Transverse colon (tissue), 4 donors: ENCODE measurements at regions not wholly inside any gene's neighbourhood (a gene's known extent, or its start where the extent isn't known, plus 50 kb on each side); places are given as distances from the start of the nearest gene placed in this dataset.
"Not testable (repeated sequence)": the region's sequence is repeated elsewhere in the genome, so short reads cannot be mapped to it uniquely, and the experiment has no call there.

ENCODE experiments used
- EP300 ChIP-seq: sonication (generic); formaldehyde crosslinking; IDR thresholded peaks from one replicate; pipeline ENCODE4 v1.6.1; 2017; ENCODE audit warnings: antibody characterized with exemption, low read depth
- POLR2A ChIP-seq: fragments of 450-650 bp; IDR thresholded peaks from one replicate; pipeline ENCODE4 v1.6.1; 2016; ENCODE audit warnings: antibody characterized with exemption, mild to moderate bottlenecking, moderate library complexity
- POLR2AphosphoS5 ChIP-seq, 3 donors: sonication (generic); formaldehyde crosslinking; IDR thresholded peaks; one replicate each; pipeline ENCODE4 v1.6.1; 2016; ENCODE audit warnings: antibody characterized with exemption in 3 of 3
- TF ChIP-seq, protein P1 (sequence below), 5 experiments: fragments of 200-600 bp in 3 of 5; fragments of 450-650 bp in 2 of 5; sonication (generic) in 3 of 5; IDR thresholded peaks; 1 replicate in 2 of 5; 2 replicates in 3 of 5; pipeline ENCODE4 v1.5.1; 2016 to 2017; ENCODE audit warnings: antibody characterized with exemption in 5 of 5, inconsistent platforms in 3 of 5, mild to moderate bottlenecking in 2 of 5, moderate library complexity in 1 of 5

DNA sequence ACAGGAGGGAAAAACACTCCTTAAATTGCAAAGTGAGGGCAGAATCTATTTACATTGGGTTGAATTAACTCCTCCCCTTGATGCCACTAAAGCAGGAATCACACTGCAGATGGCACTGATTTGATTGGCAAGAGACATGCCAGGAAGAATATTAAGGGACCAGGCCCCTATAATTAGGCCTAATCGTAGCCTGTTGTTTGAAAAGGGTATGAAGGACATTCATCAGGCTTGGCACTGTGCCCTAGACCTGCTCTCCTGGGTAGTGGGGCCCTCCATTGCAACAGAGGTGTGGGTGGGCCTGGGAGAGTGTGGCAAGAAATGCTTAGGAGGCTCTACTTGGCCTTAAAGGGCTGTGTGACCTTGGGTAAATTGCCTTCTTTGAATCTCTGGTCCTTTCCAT is 102.3 kb downstream of the SINHCAF start:
- TF ChIP-seq, protein P1, sequence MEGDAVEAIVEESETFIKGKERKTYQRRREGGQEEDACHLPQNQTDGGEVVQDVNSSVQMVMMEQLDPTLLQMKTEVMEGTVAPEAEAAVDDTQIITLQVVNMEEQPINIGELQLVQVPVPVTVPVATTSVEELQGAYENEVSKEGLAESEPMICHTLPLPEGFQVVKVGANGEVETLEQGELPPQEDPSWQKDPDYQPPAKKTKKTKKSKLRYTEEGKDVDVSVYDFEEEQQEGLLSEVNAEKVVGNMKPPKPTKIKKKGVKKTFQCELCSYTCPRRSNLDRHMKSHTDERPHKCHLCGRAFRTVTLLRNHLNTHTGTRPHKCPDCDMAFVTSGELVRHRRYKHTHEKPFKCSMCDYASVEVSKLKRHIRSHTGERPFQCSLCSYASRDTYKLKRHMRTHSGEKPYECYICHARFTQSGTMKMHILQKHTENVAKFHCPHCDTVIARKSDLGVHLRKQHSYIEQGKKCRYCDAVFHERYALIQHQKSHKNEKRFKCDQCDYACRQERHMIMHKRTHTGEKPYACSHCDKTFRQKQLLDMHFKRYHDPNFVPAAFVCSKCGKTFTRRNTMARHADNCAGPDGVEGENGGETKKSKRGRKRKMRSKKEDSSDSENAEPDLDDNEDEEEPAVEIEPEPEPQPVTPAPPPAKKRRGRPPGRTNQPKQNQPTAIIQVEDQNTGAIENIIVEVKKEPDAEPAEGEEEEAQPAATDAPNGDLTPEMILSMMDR (IDR thresholded peaks at IDR 0.05): not testable (repeated sequence)
- TF ChIP-seq POLR2AphosphoS5 (IDR thresholded peaks at IDR 0.05); POLR2A; EP300: not testable (repeated sequence)
